WTC11 (cell line): ENCODE measurements at regions not wholly inside any gene's neighbourhood (a gene's known extent, or its start where the extent isn't known, plus 50 kb on each side); places are given as distances from the start of the nearest gene placed in this dataset.

ENCODE experiments used
- ATAC-seq: fragments of 200-7000 bp; cut with Tn5 transposase; 2 replicates; pipeline ENCODE4 v1.10.0; 2021; ENCODE audit warnings: mild to moderate bottlenecking, moderate library complexity
- CTCF ChIA-PET: fragments of 300-600 bp; sonication (Branson Sonifier 250); formaldehyde crosslinking; loops from one replicate; lab custom pipeline; 2021; ENCODE audit warnings: antibody characterized with exemption; lab: Charles Lee
- POLR2A ChIA-PET: fragments of 350-600 bp; sonication (Branson Sonifier 250); formaldehyde crosslinking; loops from one replicate; lab custom pipeline; 2021; ENCODE audit warnings: antibody characterized with exemption; lab: Charles Lee
- DNase-seq: peaks from one replicate; pipeline ENCODE4 v3.0.0; 2021; ENCODE audit warnings: low spot score
- H3K27ac Mint-ChIP-seq: 2 replicates; pipeline ENCODE4 v1.8.0; 2021; ENCODE audit warnings: mixed read lengths
- H3K27me3 Mint-ChIP-seq: 2 replicates; pipeline ENCODE4 v1.8.0; 2021; ENCODE audit warnings: low read depth, mild to moderate bottlenecking, moderate library complexity, mixed read lengths
- H3K36me3 Mint-ChIP-seq: 2 replicates; pipeline ENCODE4 v1.8.0; 2021; ENCODE audit warnings: mixed read lengths
- H3K4me1 Mint-ChIP-seq: 2 replicates; pipeline ENCODE4 v1.8.0; 2022; ENCODE audit warnings: mixed read lengths
- H3K4me3 Mint-ChIP-seq: 2 replicates; pipeline ENCODE4 v1.8.0; 2021; ENCODE audit warnings: mild to moderate bottlenecking, moderate library complexity, mixed read lengths
- H3K9me3 Mint-ChIP-seq: 2 replicates; pipeline ENCODE4 v1.8.0; 2021; ENCODE audit warnings: mixed read lengths
- CBFB ChIP-seq: sonication (generic); formaldehyde crosslinking; IDR thresholded peaks from 2 replicates; pipeline ENCODE4 v1.8.1; 2022; ENCODE audit warnings: mild to moderate bottlenecking, low read depth, missing genetic modification reagents
- EMX1 ChIP-seq: fragments of 250-450 bp; sonication (Bioruptor Pico); IDR thresholded peaks from 2 replicates; pipeline ENCODE4 v1.8.0; 2021; ENCODE audit warnings: mild to moderate bottlenecking
- FOXK1 ChIP-seq: sonication (generic); formaldehyde crosslinking; IDR thresholded peaks from 2 replicates; pipeline ENCODE4 v1.8.0; 2022; ENCODE audit warnings: mild to moderate bottlenecking, moderate library complexity, missing genetic modification reagents
- FOXP1 ChIP-seq: sonication (generic); formaldehyde crosslinking; IDR thresholded peaks from 2 replicates; pipeline ENCODE4 v1.8.0; 2022; ENCODE audit warnings: missing genetic modification reagents, mild to moderate bottlenecking, moderate library complexity, borderline replicate concordance
- FOXP4 ChIP-seq: sonication (generic); formaldehyde crosslinking; IDR thresholded peaks from 2 replicates; pipeline ENCODE4 v1.8.0; 2022; ENCODE audit warnings: mild to moderate bottlenecking, missing genetic modification reagents
- MYBL2 ChIP-seq: sonication (generic); formaldehyde crosslinking; IDR thresholded peaks from 2 replicates; pipeline ENCODE4 v1.8.1; 2023; ENCODE audit warnings: mild to moderate bottlenecking, moderate library complexity, missing genetic modification reagents
- PRDM15 ChIP-seq: sonication (generic); formaldehyde crosslinking; IDR thresholded peaks from 2 replicates; pipeline ENCODE4 v1.8.0; 2022; ENCODE audit warnings: missing genetic modification reagents
- PRRX2 ChIP-seq: fragments of 250-450 bp; sonication (Bioruptor Pico); IDR thresholded peaks from 2 replicates; pipeline ENCODE4 v1.8.0; 2021; ENCODE audit warnings: mild to moderate bottlenecking
- RORB ChIP-seq: fragments of 250-450 bp; sonication (Bioruptor Pico); IDR thresholded peaks from 2 replicates; pipeline ENCODE4 v1.9.0; 2021; ENCODE audit warnings: mild to moderate bottlenecking
- TCF7 ChIP-seq: sonication (generic); formaldehyde crosslinking; IDR thresholded peaks from 2 replicates; pipeline ENCODE4 v1.8.0; 2022; ENCODE audit warnings: mild to moderate bottlenecking, low read depth, missing genetic modification reagents, moderate library complexity
- TEAD4 ChIP-seq: sonication (generic); formaldehyde crosslinking; IDR thresholded peaks from 2 replicates; pipeline ENCODE4 v1.8.0; 2022; ENCODE audit warnings: mild to moderate bottlenecking, missing genetic modification reagents
- USF2 ChIP-seq: sonication (generic); formaldehyde crosslinking; IDR thresholded peaks from 2 replicates; pipeline ENCODE4 v1.8.1; 2023; ENCODE audit warnings: mild to moderate bottlenecking, missing genetic modification reagents, moderate library complexity
- ZMAT4 ChIP-seq: fragments of 250-450 bp; sonication (Bioruptor Pico); IDR thresholded peaks from 2 replicates; pipeline ENCODE4 v1.9.0; 2021; ENCODE audit warnings: mild to moderate bottlenecking
- ZNF121 ChIP-seq: sonication (generic); formaldehyde crosslinking; IDR thresholded peaks from 2 replicates; pipeline ENCODE4 v1.8.0; 2023; ENCODE audit warnings: missing genetic modification reagents
- ZNF232 ChIP-seq: sonication (generic); formaldehyde crosslinking; IDR thresholded peaks from 2 replicates; pipeline ENCODE4 v1.8.0; 2022; ENCODE audit warnings: mild to moderate bottlenecking, missing genetic modification reagents
- ZNF396 ChIP-seq: fragments of 250-450 bp; sonication (Bioruptor Pico); IDR thresholded peaks from 2 replicates; pipeline ENCODE4 v1.8.0; 2021; ENCODE audit warnings: mild to moderate bottlenecking, moderate library complexity, borderline replicate concordance
- TF ChIP-seq, protein P1 (sequence below): sonication (generic); formaldehyde crosslinking; IDR thresholded peaks from 2 replicates; pipeline ENCODE4 v1.8.1; 2022; ENCODE audit warnings: mild to moderate bottlenecking, missing genetic modification reagents, moderate library complexity, borderline replicate concordance
- TF ChIP-seq, protein P2 (sequence below): fragments of 250-450 bp; sonication (Bioruptor Pico); IDR thresholded peaks from 2 replicates; pipeline ENCODE4 v1.8.0; 2021; ENCODE audit warnings: mild to moderate bottlenecking

DNA sequence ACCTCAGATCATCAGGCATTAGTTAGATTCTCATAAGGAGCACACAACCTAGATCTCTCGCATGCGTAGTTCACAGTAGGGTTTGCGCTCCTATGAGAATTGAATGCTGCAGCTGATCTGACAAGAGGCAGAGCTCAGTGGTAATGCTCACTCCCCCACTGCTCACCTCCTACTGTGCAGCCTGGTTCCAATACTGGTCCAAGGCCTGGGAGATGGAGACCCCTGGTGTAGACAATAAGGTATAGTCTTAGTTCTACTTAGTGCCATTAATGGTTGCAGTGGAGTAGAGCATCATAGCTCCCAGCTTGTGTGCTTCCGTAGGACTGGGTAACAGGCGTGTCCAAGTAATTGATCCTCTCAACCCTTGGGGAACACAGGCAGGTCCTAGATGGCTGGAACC, 70.4 kb upstream of the ANKRD55 start:
- H3K9me3 Mint-ChIP-seq = peaks cover 23% of the 10 kb centered on the region
- no peak overlapping the region for H3K27ac Mint-ChIP-seq
- ChIA-PET POLR2A (no interaction called here), CTCF (interaction anchor here (0.7 to 0.8 kb wide), 2 partner anchors 33 to 535 kb away, joined by 4 read pairs; no protein-coding TSS in a partner anchor)
- ATAC-seq = peak; percentile 36; the same call in 1 of the 2 replicates
- TF ChIP-seq, protein P1, sequence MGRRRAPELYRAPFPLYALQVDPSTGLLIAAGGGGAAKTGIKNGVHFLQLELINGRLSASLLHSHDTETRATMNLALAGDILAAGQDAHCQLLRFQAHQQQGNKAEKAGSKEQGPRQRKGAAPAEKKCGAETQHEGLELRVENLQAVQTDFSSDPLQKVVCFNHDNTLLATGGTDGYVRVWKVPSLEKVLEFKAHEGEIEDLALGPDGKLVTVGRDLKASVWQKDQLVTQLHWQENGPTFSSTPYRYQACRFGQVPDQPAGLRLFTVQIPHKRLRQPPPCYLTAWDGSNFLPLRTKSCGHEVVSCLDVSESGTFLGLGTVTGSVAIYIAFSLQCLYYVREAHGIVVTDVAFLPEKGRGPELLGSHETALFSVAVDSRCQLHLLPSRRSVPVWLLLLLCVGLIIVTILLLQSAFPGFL = no peak
- H3K36me3 Mint-ChIP-seq = peaks cover 14% of the 10 kb centered on the region
- no peaks in the 10 kb centered on the region for H3K4me1 Mint-ChIP-seq
- no peak overlapping the region for H3K4me3 Mint-ChIP-seq
- no peaks in the 10 kb centered on the region; the same call in 1 of the 2 replicates for H3K27me3 Mint-ChIP-seq
- no peak for DNase-seq

DNA sequence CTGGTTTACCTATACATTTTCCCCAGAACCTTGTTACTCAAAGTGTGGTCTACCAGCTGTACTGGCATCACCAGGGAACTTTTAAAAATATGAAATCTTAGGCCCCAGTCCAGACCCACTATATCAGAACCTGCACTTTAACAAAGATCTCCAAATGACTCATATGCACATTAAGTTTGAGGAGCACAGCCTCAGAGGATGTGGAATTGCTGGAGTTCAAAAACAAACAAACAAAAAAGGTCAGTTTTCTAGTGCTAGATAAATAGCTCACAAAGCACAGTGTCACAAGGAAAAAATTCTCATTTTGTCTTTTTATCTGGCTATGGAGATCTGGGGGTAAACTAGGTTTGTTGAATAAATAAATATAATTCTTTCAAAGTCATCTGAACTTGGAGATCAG, 68.9 kb upstream of the ANKRD55 start:
- H3K27me3 Mint-ChIP-seq = no peaks in the 10 kb centered on the region; the same call in 1 of the 2 replicates
- H3K9me3 Mint-ChIP-seq = peaks cover 16% of the 10 kb centered on the region
- DNase-seq (no peak), ATAC-seq (no peak)
- TF ChIP-seq RORB (CRISPR knock-in tag) (no peak), FOXP4 (CRISPR knock-in tag) (no peak), TCF7 (CRISPR knock-in tag) (no peak), ZNF232 (CRISPR knock-in tag) (no peak), FOXK1 (CRISPR knock-in tag) (no peak), ZNF121 (CRISPR knock-in tag) (no peak), FOXP1 (CRISPR knock-in tag) (no peak), EMX1 (no peak), TEAD4 (CRISPR knock-in tag) (no peak), PRRX2 (no peak), CBFB (CRISPR knock-in tag) (no peak)
- H3K27ac Mint-ChIP-seq = no peak overlapping the region
- H3K36me3 Mint-ChIP-seq = peaks cover 16% of the 10 kb centered on the region
- no peak overlapping the region for H3K4me3 Mint-ChIP-seq
- POLR2A ChIA-PET = no interaction called here
- CTCF ChIA-PET = no interaction called here
- H3K4me1 Mint-ChIP-seq = no peaks in the 10 kb centered on the region

DNA sequence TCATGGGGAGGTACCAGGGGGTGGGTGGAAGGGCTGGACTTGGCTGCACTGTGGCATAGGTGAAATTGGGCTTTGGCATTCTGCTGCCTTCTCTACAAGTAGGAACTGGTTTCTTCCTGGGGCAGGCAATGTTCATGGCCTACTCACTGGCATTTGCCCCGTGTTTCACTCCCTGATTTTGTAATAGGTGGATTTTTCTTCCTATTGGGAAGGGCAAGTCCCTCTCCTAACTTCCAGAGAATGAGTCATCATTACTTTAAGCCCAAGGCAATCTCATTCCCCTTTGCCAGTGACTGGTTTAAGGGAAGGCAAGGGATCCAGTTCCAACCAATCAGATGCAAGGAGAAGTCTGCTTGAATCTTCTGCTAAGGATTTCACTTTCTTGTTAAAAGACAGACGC, 67.9 kb upstream of the ANKRD55 start:
- CTCF ChIA-PET = no interaction called here
- Mint-ChIP-seq H3K36me3 (peaks cover 11% of the 10 kb centered on the region), H3K27ac (no peak overlapping the region), H3K4me1 (no peaks in the 10 kb centered on the region), H3K9me3 (peaks cover 12% of the 10 kb centered on the region), H3K27me3 (no peaks in the 10 kb centered on the region; the same call in 1 of the 2 replicates), H3K4me3 (no peak overlapping the region)
- DNase-seq (no peak), ATAC-seq (no peak)
- POLR2A ChIA-PET = no interaction called here
- no peak for TF ChIP-seq USF2 (CRISPR knock-in tag)
- TF ChIP-seq ZNF396 (CRISPR knock-in tag) = no peak
- TF ChIP-seq MYBL2 (CRISPR knock-in tag) = no peak
- no peak for TF ChIP-seq PRDM15 (CRISPR knock-in tag)
- TF ChIP-seq, protein P2, sequence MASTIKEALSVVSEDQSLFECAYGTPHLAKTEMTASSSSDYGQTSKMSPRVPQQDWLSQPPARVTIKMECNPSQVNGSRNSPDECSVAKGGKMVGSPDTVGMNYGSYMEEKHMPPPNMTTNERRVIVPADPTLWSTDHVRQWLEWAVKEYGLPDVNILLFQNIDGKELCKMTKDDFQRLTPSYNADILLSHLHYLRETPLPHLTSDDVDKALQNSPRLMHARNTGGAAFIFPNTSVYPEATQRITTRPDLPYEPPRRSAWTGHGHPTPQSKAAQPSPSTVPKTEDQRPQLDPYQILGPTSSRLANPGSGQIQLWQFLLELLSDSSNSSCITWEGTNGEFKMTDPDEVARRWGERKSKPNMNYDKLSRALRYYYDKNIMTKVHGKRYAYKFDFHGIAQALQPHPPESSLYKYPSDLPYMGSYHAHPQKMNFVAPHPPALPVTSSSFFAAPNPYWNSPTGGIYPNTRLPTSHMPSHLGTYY (CRISPR knock-in tag) = no peak
- TF ChIP-seq ZMAT4 (CRISPR knock-in tag) = no peak
